H1 (cell line): ENCODE measurements at regions not wholly inside any gene's neighbourhood (a gene's known extent, or its start where the extent isn't known, plus 50 kb on each side); places are given as distances from the start of the nearest gene placed in this dataset.
A peak's percentile ranks its signal among the peaks of the same experiment; 100 is the strongest.

Source experiments
- CTCF ChIA-PET: fragments of 300-600 bp; sonication (Branson Sonifier 250); formaldehyde crosslinking; loops from one replicate; lab custom pipeline; 2021; ENCODE audit not compliant: partially characterized antibody; lab: Charles Lee
- POLR2A ChIA-PET: fragments of 300-600 bp; sonication (Branson Sonifier 250); formaldehyde crosslinking; loops from one replicate; lab custom pipeline; 2021; ENCODE audit warnings: inconsistent platforms; ENCODE audit not compliant: partially characterized antibody; lab: Charles Lee
- DNase-seq, 2 experiments: peaks; one replicate each; pipeline versions ENCODE4 v3.0.0 to v3.0.0-alpha.2; 2010 to 2022; ENCODE audit warnings: low spot score in 2 of 2, low read depth in 1 of 2, mixed read lengths in 1 of 2
- FAIRE-seq: peaks from 2 replicates; lab custom pipeline; 2011; peaks lifted over from hg19 to GRCh38; lab: Jason Lieb, UNC
- H2AFZ ChIP-seq: 2 replicates; pipeline ENCODE4 v1.8.1; 2012; ENCODE audit warnings: low read length, inconsistent platforms
- H2AK5ac ChIP-seq: 2 replicates; pipeline ENCODE4 v1.6.1; 2013; ENCODE audit warnings: low read depth, low read length
- H2BK120ac ChIP-seq: replicated peaks from 2 replicates; pipeline ENCODE3; 2013; ENCODE audit warnings: low read depth, low read length, inconsistent platforms
- H2BK12ac ChIP-seq: 2 replicates; pipeline ENCODE4 v1.6.1; 2013; ENCODE audit warnings: low read depth, low read length
- H2BK15ac ChIP-seq: 2 replicates; pipeline ENCODE4 v1.6.1; 2013; ENCODE audit warnings: low read length
- H2BK20ac ChIP-seq: 2 replicates; pipeline ENCODE4 v1.6.1; 2013; ENCODE audit warnings: low read length
- H2BK5ac ChIP-seq: 2 replicates; pipeline ENCODE4 v1.6.1; 2013; ENCODE audit warnings: low read depth, low read length
- H3K14ac ChIP-seq: 2 replicates; pipeline ENCODE4 v1.6.1; 2013; ENCODE audit warnings: inconsistent platforms; ENCODE audit not compliant: insufficient read length
- H3K18ac ChIP-seq: 2 replicates; pipeline ENCODE4 v1.6.1; 2013; ENCODE audit warnings: low read length; ENCODE audit errors: extremely low read depth
- H3K23ac ChIP-seq: 2 replicates; pipeline ENCODE4 v1.6.1; 2013; ENCODE audit warnings: inconsistent platforms; ENCODE audit not compliant: insufficient read length
- H3K23me2 ChIP-seq: 2 replicates; pipeline ENCODE4 v1.6.1; 2013; ENCODE audit warnings: low read depth, low read length
- H3K27ac ChIP-seq: 2 replicates; pipeline ENCODE4 v1.6.1; 2011; ENCODE audit warnings: low read depth, low read length, inconsistent platforms
- H3K27me3 ChIP-seq, 4 experiments: replicated peaks in 1 of 4; 1 replicate in 1 of 4; 2 replicates in 3 of 4; pipeline versions ENCODE4 v1.6.1 to v1.8.1; 2011 to 2013; ENCODE audit warnings: low read length in 3 of 4, mild to moderate bottlenecking in 3 of 4, inconsistent platforms in 2 of 4, mixed read lengths in 2 of 4, moderate library complexity in 1 of 4; ENCODE audit not compliant: control insufficient read depth in 3 of 4, insufficient read depth in 3 of 4; ENCODE audit errors: extremely low read depth in 1 of 4
- H3K36me3 ChIP-seq, 4 experiments: 2 replicates each; pipeline versions ENCODE4 v1.6.1 to v1.8.1; 2011 to 2013; ENCODE audit warnings: mild to moderate bottlenecking in 4 of 4, low read length in 3 of 4, moderate library complexity in 2 of 4, control low read depth in 1 of 4, inconsistent platforms in 1 of 4; ENCODE audit not compliant: insufficient read depth in 4 of 4, control insufficient read depth in 2 of 4
- H3K4ac ChIP-seq: replicated peaks from 2 replicates; pipeline ENCODE3; 2013; ENCODE audit warnings: low read length, low read depth, mixed read lengths, inconsistent platforms; ENCODE audit not compliant: insufficient read length
- H3K4me1 ChIP-seq, 4 experiments: replicated peaks in 1 of 4; 1 replicate in 1 of 4; 2 replicates in 3 of 4; pipeline versions ENCODE4 v1.6.1 to v1.8.1; 2011 to 2013; ENCODE audit warnings: low read length in 3 of 4, inconsistent platforms in 2 of 4, mixed read lengths in 1 of 4; ENCODE audit not compliant: insufficient read depth in 4 of 4, control insufficient read depth in 3 of 4
- H3K4me2 ChIP-seq, 2 experiments: 2 replicates each; pipeline versions ENCODE4 v1.6.1 to v1.8.1; 2011 to 2013; ENCODE audit warnings: low read depth in 2 of 2, low read length in 2 of 2, control low read depth in 1 of 2, inconsistent platforms in 1 of 2, mild to moderate bottlenecking in 1 of 2; ENCODE audit not compliant: insufficient read depth in 1 of 2
- H3K4me3 ChIP-seq, 4 experiments: fragments of 200-600, 300-600 bp in 1 of 4; sonication (generic), shearing (Covaris generic), sonication (Bioruptor Twin) in 1 of 4; 2 replicates each; pipeline versions ENCODE4 v1.5.1 to v1.8.1; 2011 to 2016; ENCODE audit warnings: low read length in 4 of 4, low read depth in 3 of 4, control low read depth in 2 of 4, inconsistent platforms in 2 of 4, mild to moderate bottlenecking in 2 of 4, mixed read lengths in 1 of 4, moderate library complexity in 1 of 4; ENCODE audit not compliant: insufficient read depth in 2 of 4; ENCODE audit errors: extremely low read depth in 1 of 4
- H3K56ac ChIP-seq: replicated peaks from 2 replicates; pipeline ENCODE3; 2013; ENCODE audit warnings: low read depth, mild to moderate bottlenecking, mixed read lengths, low read length, inconsistent platforms; ENCODE audit not compliant: insufficient read length
- H3K79me1 ChIP-seq: 2 replicates; pipeline ENCODE4 v1.6.1; 2013; ENCODE audit warnings: low read depth, low read length, control low read depth
- H3K79me2 ChIP-seq, 2 experiments: 2 replicates each; pipeline versions ENCODE4 v1.6.1 to v1.8.1; 2012 to 2013; ENCODE audit warnings: low read length in 2 of 2, mild to moderate bottlenecking in 2 of 2, inconsistent platforms in 1 of 2; ENCODE audit not compliant: insufficient read depth in 2 of 2, control insufficient read depth in 1 of 2
- H3K9ac ChIP-seq, 4 experiments: replicated peaks in 1 of 4; 1 replicate in 1 of 4; 2 replicates in 3 of 4; pipeline versions ENCODE4 v1.6.1 to v1.8.1; 2011 to 2013; ENCODE audit warnings: low read depth in 3 of 4, low read length in 3 of 4, control low read depth in 2 of 4, mild to moderate bottlenecking in 2 of 4, moderate library complexity in 2 of 4, inconsistent platforms in 1 of 4; ENCODE audit errors: extremely low read depth in 1 of 4
- H3K9me3 ChIP-seq, 2 experiments: 2 replicates each; pipeline versions ENCODE4 v1.6.1 to v1.8.1; 2012 to 2013; ENCODE audit warnings: mild to moderate bottlenecking in 2 of 2, moderate library complexity in 2 of 2, control low read depth in 1 of 2, inconsistent platforms in 1 of 2, low read depth in 1 of 2, low read length in 1 of 2, mixed read lengths in 1 of 2; ENCODE audit not compliant: insufficient read depth in 2 of 2
- H4K20me1 ChIP-seq, 2 experiments: replicated peaks in 1 of 2; 2 replicates each; pipeline versions ENCODE3 to v1.8.1; 2011 to 2013; ENCODE audit warnings: inconsistent platforms in 2 of 2, low read length in 2 of 2, mild to moderate bottlenecking in 1 of 2; ENCODE audit not compliant: insufficient read depth in 2 of 2, control insufficient read depth in 1 of 2
- H4K5ac ChIP-seq: 2 replicates; pipeline ENCODE4 v1.6.1; 2013; ENCODE audit warnings: low read length, low read depth, mixed read lengths, inconsistent platforms; ENCODE audit not compliant: insufficient read length
- H4K8ac ChIP-seq: 2 replicates; pipeline ENCODE4 v1.8.0; 2013; ENCODE audit warnings: mild to moderate bottlenecking, moderate library complexity, low read length, inconsistent platforms; ENCODE audit not compliant: insufficient read depth; ENCODE audit errors: extremely low read depth
- H4K91ac ChIP-seq: replicated peaks from 2 replicates; pipeline ENCODE3; 2013; ENCODE audit warnings: low read length, mixed read lengths, inconsistent platforms; ENCODE audit not compliant: insufficient read length
- BCL11A ChIP-seq, 2 experiments: IDR thresholded peaks; one replicate each; pipeline ENCODE4 v1.6.1; 2011; ENCODE audit warnings: low read depth in 2 of 2, low read length in 2 of 2, mild to moderate bottlenecking in 2 of 2
- HDAC2 ChIP-seq, 2 experiments: fragments of 300-600 bp in 1 of 2; sonication (generic) in 1 of 2; IDR thresholded peaks; 2 replicates each; pipeline ENCODE4 v1.6.1; 2011 to 2012; ENCODE audit warnings: low read depth in 2 of 2, low read length in 2 of 2, mild to moderate bottlenecking in 2 of 2, moderate library complexity in 2 of 2, borderline replicate concordance in 1 of 2, inconsistent platforms in 1 of 2
- HDAC6 ChIP-seq: IDR thresholded peaks from one replicate; pipeline ENCODE4 v1.7.1; 2012; ENCODE audit warnings: low read depth, mild to moderate bottlenecking, inconsistent platforms, low read length, moderate library complexity
- KDM1A ChIP-seq: fragments of 200-600, 300-600 bp; sonication (generic); IDR thresholded peaks from 2 replicates; pipeline ENCODE4 v1.7.1; 2016; ENCODE audit warnings: mild to moderate bottlenecking, low read length, borderline replicate concordance
- RFX5 ChIP-seq: IDR thresholded peaks from 2 replicates; pipeline ENCODE4 v1.6.1; 2011; ENCODE audit warnings: low read depth, low read length, improper control_type of control experiment, borderline replicate concordance
- TEAD4 ChIP-seq: IDR thresholded peaks from 2 replicates; pipeline ENCODE4 v1.6.1; 2012; ENCODE audit warnings: low read depth, low read length, inconsistent platforms, mixed read lengths
- WGBS, 2 experiments: shearing (Covaris generic) in 1 of 2; methylation state at CpG; one replicate each; pipeline versions ENCODE4 v1.1.6 to v1.1.7; 2013 to 2015; ENCODE audit warnings: low lambda C conversion rate in 2 of 2, mixed read lengths in 2 of 2, inconsistent platforms in 1 of 2, low coverage in 1 of 2, missing lambda C conversion rate in 1 of 2; ENCODE audit not compliant: insufficient replicate concordance in 2 of 2, insufficient coverage in 1 of 2, insufficient read length in 1 of 2; ENCODE audit errors: extremely low coverage in 1 of 2, missing lambda C conversion rate in 1 of 2; 5-methylcytosine and 5-hydroxymethylcytosine counted together

GRCh38 chr6:43988801-43989200 lies 138.5 kb downstream of the MRPL14 start:
- Histone ChIP-seq H3K9ac (no peak overlapping the region), H3K9me3 (no peaks in the 10 kb centered on the region), H3K4ac (no peak overlapping the region), H2BK12ac (no peak overlapping the region), H2AK5ac (no peak overlapping the region), H2BK120ac (no peak overlapping the region), H4K8ac (no peak overlapping the region), H3K79me2 (no peaks in the 10 kb centered on the region), H3K23ac (no peak overlapping the region), H3K56ac (no peak overlapping the region), H3K14ac (no peak overlapping the region), H3K27me3 (no peaks in the 10 kb centered on the region), H2BK15ac (no peak overlapping the region), H2AFZ (no peak overlapping the region), H4K5ac (no peak overlapping the region), H3K4me1 (peaks cover 0 to 10% (median 3%) of the 10 kb centered on the region in 4 experiments; a peak in 3 of 7 replicates), H3K79me1 (no peaks in the 10 kb centered on the region), H3K4me3 (no peak overlapping the region), H3K4me2 (no peak overlapping the region), H2BK5ac (no peak overlapping the region), H3K23me2 (no peaks in the 10 kb centered on the region), H4K91ac (no peak overlapping the region), H3K18ac (no peak overlapping the region), H3K36me3 (no peaks in the 10 kb centered on the region), H3K27ac (no peak overlapping the region), H2BK20ac (no peak overlapping the region), H4K20me1 (no peaks in the 10 kb centered on the region)
- ChIA-PET CTCF (interaction anchor here (0.8 to 2.6 kb wide), 4 partner anchors 10 to 220 kb away, joined by 3 to 11 read pairs (median 4); partner anchors contain the start of gene VEGFA), POLR2A (no interaction called here)
- 87% methylated on average over 3 of the region's 3 CpGs; no CpG with 5 or more reads in 1 of the 2 experiments for WGBS, 2 experiments
- no peak for FAIRE-seq
- DNase-seq: no peak
- TF ChIP-seq RFX5 (no peak), KDM1A (peak; percentile 88), TEAD4 (no peak), BCL11A (IDR thresholded peaks at IDR 0.05; ENCODE audit: low read depth in 2 of 2, low read length in 2 of 2) (no peak), HDAC6 (no peak), HDAC2 (IDR thresholded peaks at IDR 0.05; ENCODE audit: borderline replicate concordance in 1 of 2, low read depth in 2 of 2, low read length in 2 of 2) (peak in 1 of 2 experiments; percentile 72; a peak in 1 of 4 replicates)
